Activated naive CD4-positive, alpha-beta T cell treated with anti-CD3 and anti-CD28 coated beads, Interleukin-2, amount 50 U/mL, for 16 hours (primary cell): ENCODE measurements at regions not wholly inside any gene's neighbourhood (a gene's known extent, or its start where the extent isn't known, plus 50 kb on each side); places are given as distances from the start of the nearest gene placed in this dataset.
A peak's percentile ranks its signal among the peaks of the same experiment; 100 is the strongest.

Source experiments
- DNase-seq: peaks from one replicate; pipeline ENCODE4 v3.0.0-alpha.2; 2020

DNA sequence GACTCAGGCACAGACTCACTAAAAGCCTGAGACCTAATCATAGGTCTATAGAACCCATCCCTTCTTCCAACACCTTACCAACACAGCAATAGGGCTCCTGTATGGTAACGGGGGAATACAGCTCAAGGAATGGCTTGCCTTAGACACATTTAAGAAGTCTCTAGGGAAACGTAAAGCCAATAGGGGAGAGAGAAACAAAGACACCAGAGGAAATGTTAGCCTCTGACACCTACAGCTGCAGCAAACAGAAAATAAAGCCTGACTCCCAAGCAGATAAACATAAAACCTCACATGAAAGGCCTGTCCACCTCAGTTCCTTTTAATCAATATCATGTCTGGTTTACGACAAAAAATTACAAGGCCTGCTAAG lies 51.1 kb upstream of the NCOA1 start:
- no peak for DNase-seq

- DNase-seq = no peak
Measured at GRCh38 chr2:24439280-24439970, 51.6 kb upstream of the NCOA1 start.

DNA sequence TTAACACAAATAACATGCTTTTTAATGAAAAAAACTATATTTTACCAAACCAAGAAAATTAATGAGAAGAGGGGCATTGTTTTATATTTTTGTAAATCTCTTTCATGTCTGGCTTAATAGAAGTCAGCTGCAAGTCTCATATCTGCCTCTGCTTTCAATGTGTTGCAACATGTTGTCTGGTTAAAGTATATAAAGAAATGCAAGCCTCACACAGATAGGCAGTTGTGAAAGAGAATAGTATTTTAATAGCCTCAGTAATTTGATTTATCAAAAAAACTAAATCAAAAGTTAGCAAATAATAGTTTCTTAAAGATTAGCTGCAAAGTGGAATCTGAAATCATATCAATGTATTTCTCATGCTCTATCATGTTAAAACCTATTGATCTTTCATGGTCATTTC lies 52.9 kb upstream of the NCOA1 start:
- no peak for DNase-seq

- no peak for DNase-seq
Measured at GRCh38 chr2:24435391-24436316, 55.4 kb upstream of the NCOA1 start.

- no peak for DNase-seq
Measured at GRCh38 chr2:24434541-24434940, 56.5 kb upstream of the NCOA1 start.

DNA sequence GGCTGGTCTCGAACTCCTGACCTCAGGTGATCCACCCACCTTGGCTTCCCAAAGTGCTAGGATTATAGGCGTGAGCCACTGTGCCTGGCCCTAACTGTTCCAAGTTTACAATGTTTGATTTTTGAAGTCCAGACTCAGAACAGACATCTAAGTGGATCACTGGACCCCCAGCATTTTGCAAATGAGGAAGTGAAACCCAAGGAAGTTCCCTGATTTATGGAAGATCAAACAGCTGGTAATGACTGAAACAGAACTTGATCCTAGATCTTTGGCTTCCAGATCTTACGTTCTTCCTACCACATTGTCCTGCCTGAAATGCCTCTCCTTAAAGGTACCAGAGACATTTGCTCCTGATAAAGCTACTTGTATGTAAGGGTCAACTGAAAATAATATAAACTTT lies 58.3 kb upstream of the NCOA1 start:
- no peak for DNase-seq

DNA sequence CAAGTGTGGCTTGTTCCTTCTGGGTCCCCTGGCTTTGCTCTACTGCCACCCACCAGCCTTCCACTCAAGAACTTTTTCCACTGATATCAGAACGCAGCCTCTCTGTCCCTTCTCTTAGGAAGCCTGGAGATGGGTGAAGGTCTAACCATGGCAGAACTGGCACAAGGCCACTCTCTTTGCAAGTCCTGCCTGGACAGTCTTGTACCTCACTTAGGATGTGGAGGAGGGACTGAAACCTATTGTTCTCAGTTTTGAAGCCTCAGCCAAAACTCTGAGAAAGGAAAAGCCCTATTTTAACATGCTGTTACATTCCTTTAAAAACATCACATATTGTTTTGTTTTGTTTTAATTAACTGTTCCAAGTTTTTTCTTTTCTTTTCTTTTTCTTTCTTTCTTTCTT lies 58.9 kb upstream of the NCOA1 start:
- no peak for DNase-seq

GRCh38 chr2:24429197-24430074 lies 61.6 kb upstream of the NCOA1 start:
- DNase-seq = no peak

GRCh38 chr2:24424387-24424786 lies 64.1 kb upstream of the ITSN2 start:
- DNase-seq = no peak

DNA sequence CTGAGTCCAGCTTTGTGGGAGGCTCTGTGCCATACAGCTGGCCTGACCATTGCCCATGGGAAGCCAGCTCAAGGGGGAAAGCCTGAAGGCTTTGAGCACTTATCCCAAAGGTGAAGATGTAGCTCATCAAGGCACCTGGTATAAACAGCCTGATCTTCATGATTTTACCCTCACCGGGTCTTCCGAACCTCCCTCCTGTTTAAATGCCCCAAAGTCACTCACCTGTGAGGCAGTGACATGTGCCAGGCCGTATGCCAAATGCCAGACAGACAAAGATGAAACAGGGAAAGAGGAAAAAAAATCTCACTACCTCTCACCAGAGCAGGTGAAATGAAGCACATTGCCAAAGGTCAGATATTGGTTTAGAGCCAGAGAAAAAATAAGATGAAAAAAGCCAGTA lies 62.8 kb upstream of the ITSN2 start:
- DNase-seq = no peak

- peak; percentile 58 for DNase-seq
Measured at GRCh38 chr2:24421668-24422067, 61.3 kb upstream of the ITSN2 start.

GRCh38 chr2:24420373-24420772 lies 60.0 kb upstream of the ITSN2 start:
- DNase-seq = no peak

GRCh38 chr2:24418166-24418841 lies 58.0 kb upstream of the ITSN2 start:
- DNase-seq = no peak

DNA sequence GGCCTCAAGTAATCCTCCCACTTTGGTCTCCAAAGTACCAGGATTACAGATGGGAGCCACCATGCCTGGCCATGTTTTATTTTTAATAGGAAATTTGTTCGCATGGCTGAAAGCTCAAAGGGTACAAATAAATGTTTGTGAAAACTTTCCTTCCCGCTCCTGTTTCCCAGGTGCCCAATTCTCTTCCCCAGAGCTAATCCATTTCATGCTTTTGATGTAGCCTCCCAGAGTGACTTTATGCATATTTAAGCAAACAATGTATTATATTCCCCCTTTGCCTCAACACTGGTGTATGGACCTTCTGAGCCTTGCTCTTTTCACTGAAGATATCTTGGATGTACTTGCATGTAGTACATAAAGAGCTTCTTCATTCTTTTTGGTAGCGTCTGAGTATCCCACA lies 52.5 kb upstream of the ITSN2 start:
- no peak for DNase-seq

DNA sequence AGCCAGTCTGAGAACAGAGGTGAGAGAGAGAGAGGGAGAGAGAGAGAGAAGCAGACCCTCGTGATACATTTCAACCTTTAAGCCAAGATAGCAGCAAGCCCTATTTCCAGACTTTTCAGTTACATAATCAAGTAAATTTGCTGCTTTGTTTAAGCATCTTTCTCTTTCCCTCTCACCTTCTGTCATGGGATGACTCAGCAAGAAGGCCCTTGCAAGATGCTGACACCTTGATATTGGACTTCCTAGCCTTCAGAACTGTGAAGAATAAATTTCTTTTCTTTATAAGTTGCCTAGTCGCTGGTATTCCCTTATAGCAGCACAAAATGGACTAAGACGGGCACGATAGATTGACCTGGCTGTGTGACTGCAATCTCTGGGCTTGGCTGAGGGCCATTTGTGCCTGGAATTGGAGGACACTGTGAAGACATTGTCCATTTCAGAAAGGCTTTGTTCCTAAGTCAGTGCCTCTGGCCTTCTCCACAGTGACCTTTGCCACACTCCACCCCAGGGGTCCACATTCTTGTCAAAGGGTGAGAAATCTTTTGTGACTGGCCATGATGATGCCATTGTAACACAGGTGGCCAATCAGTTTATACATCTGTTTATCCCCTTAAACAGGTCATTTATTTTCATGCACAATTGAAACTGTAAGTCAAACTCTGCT lies 51.3 kb upstream of the ITSN2 start:
- no peak for DNase-seq

DNA sequence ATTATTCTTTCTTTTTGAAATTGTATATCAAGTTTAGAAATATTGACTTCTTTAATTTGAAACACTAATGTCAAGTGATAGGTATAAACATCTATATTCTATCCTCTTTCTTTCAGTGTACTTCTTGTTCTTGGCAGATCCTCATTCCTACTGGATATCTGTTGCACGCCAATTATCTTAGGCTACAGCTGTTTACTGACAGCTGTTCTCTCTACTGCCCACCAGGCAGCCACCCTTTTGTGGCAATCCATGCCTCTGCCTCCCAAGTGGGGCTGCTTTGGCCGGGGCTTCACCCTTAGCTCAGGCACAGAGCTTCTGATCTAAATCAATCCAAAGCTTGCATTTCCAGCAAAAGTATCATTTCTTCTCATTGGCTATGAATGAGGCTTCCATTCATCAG lies 50.6 kb upstream of the ITSN2 start:
- DNase-seq = no peak

GRCh38 chr2:24409700-24410556 lies 49.6 kb upstream of the ITSN2 start:
- peak; percentile 19 for DNase-seq
